ENCODE measurements at regions not wholly inside any gene's neighbourhood (a gene's known extent, or its start where the extent isn't known, plus 50 kb on each side); places are given as distances from the start of the nearest gene placed in this dataset.
"Not testable (repeated sequence)": the region's sequence is repeated elsewhere in the genome, so short reads cannot be mapped to it uniquely, and the experiment has no call there.

GRCh38 chr10:29771376-29771775 is 136.6 kb upstream of the SVIL start:
- H3K9me3 ChIP-seq (ENCODE audit: low read depth, low read length, poor library complexity, severe bottlenecking) = no peaks in the 10 kb centered on the region
- BruUV-seq (replicated peaks) = no TSS peak
- ChIA-PET POLR2A (ENCODE audit: low non-redundant PET) (no interaction called here), CTCF (no interaction called here)
- H3K4me3 ChIP-seq (ENCODE audit: low read depth, low read length, poor library complexity, severe bottlenecking) = no peak overlapping the region
- H3K4me1 ChIP-seq (ENCODE audit: insufficient read depth, low read length, poor library complexity, severe bottlenecking) = no peaks in the 10 kb centered on the region
- intact Hi-C loops (cut with micrococcal nuclease; ENCODE audit: unreplicated experiment) = no loop called here
- H3K27me3 ChIP-seq (replicated peaks; ENCODE audit: insufficient read depth, low read depth, low read length, poor library complexity) = no peaks in the 10 kb centered on the region
- DNase-seq (ENCODE audit: low spot score) = no peak
- no peak for TF ChIP-seq EZH2 (IDR thresholded peaks at IDR 0.05; ENCODE audit: borderline replicate concordance, low read depth, low read length, poor library complexity, severe bottlenecking)
- TF ChIP-seq, protein P1, sequence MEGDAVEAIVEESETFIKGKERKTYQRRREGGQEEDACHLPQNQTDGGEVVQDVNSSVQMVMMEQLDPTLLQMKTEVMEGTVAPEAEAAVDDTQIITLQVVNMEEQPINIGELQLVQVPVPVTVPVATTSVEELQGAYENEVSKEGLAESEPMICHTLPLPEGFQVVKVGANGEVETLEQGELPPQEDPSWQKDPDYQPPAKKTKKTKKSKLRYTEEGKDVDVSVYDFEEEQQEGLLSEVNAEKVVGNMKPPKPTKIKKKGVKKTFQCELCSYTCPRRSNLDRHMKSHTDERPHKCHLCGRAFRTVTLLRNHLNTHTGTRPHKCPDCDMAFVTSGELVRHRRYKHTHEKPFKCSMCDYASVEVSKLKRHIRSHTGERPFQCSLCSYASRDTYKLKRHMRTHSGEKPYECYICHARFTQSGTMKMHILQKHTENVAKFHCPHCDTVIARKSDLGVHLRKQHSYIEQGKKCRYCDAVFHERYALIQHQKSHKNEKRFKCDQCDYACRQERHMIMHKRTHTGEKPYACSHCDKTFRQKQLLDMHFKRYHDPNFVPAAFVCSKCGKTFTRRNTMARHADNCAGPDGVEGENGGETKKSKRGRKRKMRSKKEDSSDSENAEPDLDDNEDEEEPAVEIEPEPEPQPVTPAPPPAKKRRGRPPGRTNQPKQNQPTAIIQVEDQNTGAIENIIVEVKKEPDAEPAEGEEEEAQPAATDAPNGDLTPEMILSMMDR (conservative IDR thresholded peaks at IDR 0.05; ENCODE audit: low read depth, low read length) = no peak
- no peak overlapping the region for H3K27ac ChIP-seq (ENCODE audit: low read depth, low read length, poor library complexity, severe bottlenecking)
- H3K36me3 ChIP-seq (ENCODE audit: insufficient read depth, low read length, poor library complexity, severe bottlenecking) = no peaks in the 10 kb centered on the region

DNA sequence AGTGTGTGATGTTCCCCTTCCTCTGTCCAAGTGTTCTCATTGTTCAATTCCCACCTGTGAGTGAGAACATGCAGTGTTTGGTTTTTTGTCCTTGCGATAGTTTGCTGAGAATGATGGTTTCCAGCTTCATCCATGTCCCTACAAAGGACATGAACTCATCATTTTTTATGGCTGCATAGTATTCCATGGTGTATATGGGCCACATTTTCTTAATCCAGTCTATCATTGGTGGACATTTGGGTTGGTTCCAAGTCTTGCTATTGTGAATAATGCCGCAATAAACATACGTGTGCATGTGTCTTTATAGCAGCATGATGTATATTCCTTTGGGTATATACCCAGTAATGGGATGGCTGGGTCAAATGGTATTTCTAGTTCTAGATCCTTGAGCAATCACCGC is 134.5 kb upstream of the SVIL start:
- intact Hi-C loops (cut with micrococcal nuclease; ENCODE audit: unreplicated experiment); POLR2A ChIA-PET (ENCODE audit: low non-redundant PET): not testable (repeated sequence)

GRCh38 chr10:29767968-29768367 is 133.2 kb upstream of the SVIL start:
- TF ChIP-seq, protein P1 (conservative IDR thresholded peaks at IDR 0.05; ENCODE audit: low read depth, low read length) = no peak
- no peak for TF ChIP-seq EZH2 (IDR thresholded peaks at IDR 0.05; ENCODE audit: borderline replicate concordance, low read depth, low read length, poor library complexity, severe bottlenecking)
- POLR2A ChIA-PET (ENCODE audit: low non-redundant PET) = no interaction called here
- BruUV-seq (replicated peaks) = no TSS peak
- CTCF ChIA-PET = no interaction called here
- H3K27me3 ChIP-seq (replicated peaks; ENCODE audit: insufficient read depth, low read depth, low read length, poor library complexity) = no peaks in the 10 kb centered on the region
- intact Hi-C loops (cut with micrococcal nuclease; ENCODE audit: unreplicated experiment) = no loop called here
- H3K27ac ChIP-seq (ENCODE audit: low read depth, low read length, poor library complexity, severe bottlenecking) = no peak overlapping the region
- H3K36me3 ChIP-seq (ENCODE audit: insufficient read depth, low read length, poor library complexity, severe bottlenecking) = no peaks in the 10 kb centered on the region
- no peak overlapping the region for H3K4me3 ChIP-seq (ENCODE audit: low read depth, low read length, poor library complexity, severe bottlenecking)
- H3K9me3 ChIP-seq (ENCODE audit: low read depth, low read length, poor library complexity, severe bottlenecking) = no peaks in the 10 kb centered on the region
- no peaks in the 10 kb centered on the region for H3K4me1 ChIP-seq (ENCODE audit: insufficient read depth, low read length, poor library complexity, severe bottlenecking)
- DNase-seq (ENCODE audit: low spot score) = no peak

More for the DNA sequence above, 134.5 kb upstream of the SVIL start:
- H3K27ac ChIP-seq (ENCODE audit: low read depth, low read length, poor library complexity, severe bottlenecking); DNase-seq (ENCODE audit: low spot score); H3K4me1 ChIP-seq (ENCODE audit: insufficient read depth, low read length, poor library complexity, severe bottlenecking); H3K9me3 ChIP-seq (ENCODE audit: low read depth, low read length, poor library complexity, severe bottlenecking); H3K27me3 ChIP-seq (replicated peaks; ENCODE audit: insufficient read depth, low read depth, low read length, poor library complexity); BruUV-seq (replicated peaks); H3K4me3 ChIP-seq (ENCODE audit: low read depth, low read length, poor library complexity, severe bottlenecking); CTCF ChIA-PET; H3K36me3 ChIP-seq (ENCODE audit: insufficient read depth, low read length, poor library complexity, severe bottlenecking): not testable (repeated sequence)

DNA sequence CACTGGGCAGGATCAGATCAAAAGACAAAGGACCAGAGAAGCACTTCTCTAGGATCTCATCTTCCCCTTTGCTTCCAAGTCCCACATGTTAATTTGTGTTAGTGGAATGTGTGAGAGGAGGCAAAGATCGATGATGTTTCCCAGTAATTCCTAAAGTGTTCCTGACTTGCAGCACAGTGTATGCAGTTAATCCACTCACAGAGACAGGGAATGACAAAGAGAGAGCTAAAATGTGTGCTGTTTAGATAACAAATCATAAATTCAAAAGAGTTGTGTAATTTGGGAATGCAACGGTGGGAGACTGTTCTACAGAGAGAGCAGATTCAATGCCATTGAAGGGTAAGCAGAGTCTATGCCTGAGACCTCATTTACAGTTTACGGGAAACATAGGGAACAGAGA is 132.0 kb upstream of the SVIL start:
- CTCF ChIA-PET = no interaction called here
- no TSS peak for BruUV-seq (replicated peaks)
- DNase-seq (ENCODE audit: low spot score) = no peak

More for the DNA sequence above, 132.0 kb upstream of the SVIL start:
- H3K36me3 ChIP-seq (ENCODE audit: insufficient read depth, low read length, poor library complexity, severe bottlenecking) = no peaks in the 10 kb centered on the region
- TF ChIP-seq EZH2 (IDR thresholded peaks at IDR 0.05; ENCODE audit: borderline replicate concordance, low read depth, low read length, poor library complexity, severe bottlenecking) = no peak
- TF ChIP-seq, protein P1 (conservative IDR thresholded peaks at IDR 0.05; ENCODE audit: low read depth, low read length) = no peak
- intact Hi-C loops (cut with micrococcal nuclease; ENCODE audit: unreplicated experiment) = no loop called here
- no peaks in the 10 kb centered on the region for H3K9me3 ChIP-seq (ENCODE audit: low read depth, low read length, poor library complexity, severe bottlenecking)
- H3K4me1 ChIP-seq (ENCODE audit: insufficient read depth, low read length, poor library complexity, severe bottlenecking) = no peaks in the 10 kb centered on the region
- POLR2A ChIA-PET (ENCODE audit: low non-redundant PET) = no interaction called here
- H3K4me3 ChIP-seq (ENCODE audit: low read depth, low read length, poor library complexity, severe bottlenecking) = no peak overlapping the region
- no peaks in the 10 kb centered on the region for H3K27me3 ChIP-seq (replicated peaks; ENCODE audit: insufficient read depth, low read depth, low read length, poor library complexity)
- no peak overlapping the region for H3K27ac ChIP-seq (ENCODE audit: low read depth, low read length, poor library complexity, severe bottlenecking)

Measured in A673 (cell line).